Ectodermal cell (in vitro differentiated cells): ENCODE measurements at regions not wholly inside any gene's neighbourhood (a gene's known extent, or its start where the extent isn't known, plus 50 kb on each side); places are given as distances from the start of the nearest gene placed in this dataset.
"Not testable (repeated sequence)": the region's sequence is repeated elsewhere in the genome, so short reads cannot be mapped to it uniquely, and the experiment has no call there.

ENCODE experiments used
- H3K27ac ChIP-seq: 2 replicates; pipeline ENCODE4 v1.7.0; 2013; ENCODE audit warnings: mild to moderate bottlenecking, low read depth, low read length; ENCODE audit not compliant: insufficient read depth, poor library complexity, severe bottlenecking
- H3K27me3 ChIP-seq: 2 replicates; pipeline ENCODE4 v1.7.0; 2013; ENCODE audit warnings: mild to moderate bottlenecking, low read length; ENCODE audit not compliant: insufficient read depth, control insufficient read depth, poor library complexity, severe bottlenecking
- H3K36me3 ChIP-seq: one replicate; pipeline ENCODE4 v1.7.0; 2013; ENCODE audit warnings: low read length; ENCODE audit not compliant: control insufficient read depth, insufficient read depth
- H3K4me1 ChIP-seq: one replicate; pipeline ENCODE4 v1.7.0; 2013; ENCODE audit warnings: low read length; ENCODE audit not compliant: control insufficient read depth, insufficient read depth
- H3K4me3 ChIP-seq: 2 replicates; pipeline ENCODE4 v1.7.0; 2013; ENCODE audit warnings: low read depth, low read length, control low read depth; ENCODE audit not compliant: insufficient read depth
- H3K9me3 ChIP-seq: 2 replicates; pipeline ENCODE4 v1.7.0; 2013; ENCODE audit warnings: mild to moderate bottlenecking, low read length, moderate library complexity; ENCODE audit not compliant: control insufficient read depth
- WGBS, 2 experiments: methylation state at CpG; one replicate each; pipeline ENCODE4 v1.1.7; 2013; ENCODE audit warnings: missing lambda C conversion rate in 2 of 2; 5-methylcytosine and 5-hydroxymethylcytosine counted together

GRCh38 chr5:27906481-27906880 is 868.1 kb upstream of the CDH9 start:
- WGBS, 2 experiments = 94 to 95% methylated on average over 2 of the region's 2 CpGs
- no peaks in the 10 kb centered on the region for H3K27me3 ChIP-seq
- H3K9me3 ChIP-seq = no peaks in the 10 kb centered on the region
- H3K27ac ChIP-seq = no peak overlapping the region
- no peaks in the 10 kb centered on the region for H3K36me3 ChIP-seq
- no peaks in the 10 kb centered on the region for H3K4me1 ChIP-seq
- no peak overlapping the region for H3K4me3 ChIP-seq

GRCh38 chr5:27900761-27901160 is 862.4 kb upstream of the CDH9 start:
- H3K36me3 ChIP-seq = no peaks in the 10 kb centered on the region
- 81 to 85% methylated on average over 3 of the region's 3 CpGs for WGBS, 2 experiments
- no peaks in the 10 kb centered on the region for H3K27me3 ChIP-seq
- no peaks in the 10 kb centered on the region for H3K4me1 ChIP-seq
- no peak overlapping the region for H3K4me3 ChIP-seq
- no peaks in the 10 kb centered on the region for H3K9me3 ChIP-seq
- H3K27ac ChIP-seq = no peak overlapping the region

- no peak overlapping the region for H3K4me3 ChIP-seq
- no peaks in the 10 kb centered on the region for H3K9me3 ChIP-seq
- no peak overlapping the region for H3K27ac ChIP-seq
- no peaks in the 10 kb centered on the region for H3K27me3 ChIP-seq
- H3K36me3 ChIP-seq = no peaks in the 10 kb centered on the region
- H3K4me1 ChIP-seq = no peaks in the 10 kb centered on the region
- WGBS, 2 experiments = 83 to 94% methylated on average over 1 of the region's 1 CpG
Observed at GRCh38 chr5:27876071-27876470, 837.7 kb upstream of the CDH9 start.

- no peaks in the 10 kb centered on the region for H3K4me1 ChIP-seq
- H3K27ac ChIP-seq = no peak overlapping the region
- H3K9me3 ChIP-seq = no peaks in the 10 kb centered on the region
- no peak overlapping the region for H3K4me3 ChIP-seq
- no peaks in the 10 kb centered on the region for H3K36me3 ChIP-seq
- no peaks in the 10 kb centered on the region for H3K27me3 ChIP-seq
Observed at GRCh38 chr5:27875148-27875547, 836.8 kb upstream of the CDH9 start.

GRCh38 chr5:27868292-27868691 is 829.9 kb upstream of the CDH9 start:
- H3K9me3 ChIP-seq = no peaks in the 10 kb centered on the region
- no peaks in the 10 kb centered on the region for H3K27me3 ChIP-seq
- H3K36me3 ChIP-seq = no peaks in the 10 kb centered on the region
- no peaks in the 10 kb centered on the region for H3K4me1 ChIP-seq
- H3K27ac ChIP-seq = no peak overlapping the region
- H3K4me3 ChIP-seq = no peak overlapping the region
- WGBS, 2 experiments = no CpG with 5 or more reads among the region's 2 CpGs

GRCh38 chr5:27855491-27855890 is 817.1 kb upstream of the CDH9 start:
- 100% methylated on average over 1 of the region's 1 CpG; no CpG with 5 or more reads in 1 of the 2 experiments for WGBS, 2 experiments
- H3K27ac ChIP-seq = no peak overlapping the region

GRCh38 chr5:27854243-27854852 is 816.0 kb upstream of the CDH9 start:
- no peaks in the 10 kb centered on the region for H3K27me3 ChIP-seq
- 92 to 94% methylated on average over 3 of the region's 3 CpGs for WGBS, 2 experiments
- H3K27ac ChIP-seq = no peak overlapping the region
- H3K4me3 ChIP-seq = no peak overlapping the region
- H3K9me3 ChIP-seq = no peaks in the 10 kb centered on the region
- no peaks in the 10 kb centered on the region for H3K36me3 ChIP-seq
- no peaks in the 10 kb centered on the region for H3K4me1 ChIP-seq

More at GRCh38 chr5:27855491-27855890, 817.1 kb upstream of the CDH9 start:
- H3K4me1 ChIP-seq = no peaks in the 10 kb centered on the region
- no peaks in the 10 kb centered on the region for H3K36me3 ChIP-seq
- no peaks in the 10 kb centered on the region for H3K27me3 ChIP-seq
- H3K9me3 ChIP-seq = no peaks in the 10 kb centered on the region
- H3K4me3 ChIP-seq = no peak overlapping the region

GRCh38 chr5:27845248-27845647 is 806.9 kb upstream of the CDH9 start:
- WGBS, 2 experiments = 93 to 96% methylated on average over 3 of the region's 3 CpGs
- no peaks in the 10 kb centered on the region for H3K27me3 ChIP-seq
- no peak overlapping the region for H3K27ac ChIP-seq

GRCh38 chr5:27836704-27837103 is 798.3 kb upstream of the CDH9 start:
- not testable (repeated sequence) for H3K27me3 ChIP-seq, H3K4me1 ChIP-seq, H3K9me3 ChIP-seq, H3K4me3 ChIP-seq, H3K36me3 ChIP-seq, H3K27ac ChIP-seq
- 87% methylated on average over 21 of the region's 21 CpGs for WGBS, 2 experiments

More at GRCh38 chr5:27845248-27845647, 806.9 kb upstream of the CDH9 start:
- Histone ChIP-seq H3K4me1 (no peaks in the 10 kb centered on the region), H3K9me3 (no peaks in the 10 kb centered on the region), H3K4me3 (no peak overlapping the region), H3K36me3 (no peaks in the 10 kb centered on the region)

- no peak overlapping the region for H3K27ac ChIP-seq
- H3K36me3 ChIP-seq = no peaks in the 10 kb centered on the region
- no peaks in the 10 kb centered on the region for H3K9me3 ChIP-seq
- 95 to 96% methylated on average over 1 of the region's 1 CpG for WGBS, 2 experiments
- H3K27me3 ChIP-seq = no peaks in the 10 kb centered on the region
- H3K4me1 ChIP-seq = no peaks in the 10 kb centered on the region
- no peak overlapping the region for H3K4me3 ChIP-seq
Observed at GRCh38 chr5:27832886-27833285, 794.5 kb upstream of the CDH9 start.

GRCh38 chr5:27830546-27830945 is 792.2 kb upstream of the CDH9 start:
- WGBS, 2 experiments = no CpG with 5 or more reads among the region's 2 CpGs
- Histone ChIP-seq H3K36me3 (no peaks in the 10 kb centered on the region), H3K27ac (no peak overlapping the region), H3K27me3 (no peaks in the 10 kb centered on the region), H3K4me1 (no peaks in the 10 kb centered on the region), H3K4me3 (no peak overlapping the region), H3K9me3 (no peaks in the 10 kb centered on the region)
